ENCODE measurements at regions not wholly inside any gene's neighbourhood (a gene's known extent, or its start where the extent isn't known, plus 50 kb on each side); places are given as distances from the start of the nearest gene placed in this dataset.
"Not testable (repeated sequence)": the region's sequence is repeated elsewhere in the genome, so short reads cannot be mapped to it uniquely, and the experiment has no call there.

DNA sequence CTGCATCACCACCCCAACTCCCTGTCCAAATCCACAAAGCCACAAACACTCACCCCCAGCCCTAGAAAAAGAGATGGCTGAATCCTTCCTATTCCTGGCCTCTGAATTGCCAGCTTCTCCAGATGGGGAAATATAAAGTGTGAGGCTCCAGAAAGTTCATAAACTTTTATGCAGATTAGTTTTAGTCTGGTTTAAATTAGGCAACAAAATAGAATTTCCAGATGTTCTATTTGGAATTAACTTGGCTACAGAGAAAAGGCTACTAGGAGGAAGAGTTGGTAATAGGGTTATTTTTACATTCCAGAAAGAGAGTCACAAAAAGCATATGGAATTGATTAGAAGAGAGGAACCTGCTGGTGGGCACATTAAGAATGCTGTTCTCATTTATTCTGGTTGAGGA, 56.0 kb downstream of the EN1 start:
- DNase-seq (ENCODE audit: low read depth in 2 of 2), result no peak

DNA sequence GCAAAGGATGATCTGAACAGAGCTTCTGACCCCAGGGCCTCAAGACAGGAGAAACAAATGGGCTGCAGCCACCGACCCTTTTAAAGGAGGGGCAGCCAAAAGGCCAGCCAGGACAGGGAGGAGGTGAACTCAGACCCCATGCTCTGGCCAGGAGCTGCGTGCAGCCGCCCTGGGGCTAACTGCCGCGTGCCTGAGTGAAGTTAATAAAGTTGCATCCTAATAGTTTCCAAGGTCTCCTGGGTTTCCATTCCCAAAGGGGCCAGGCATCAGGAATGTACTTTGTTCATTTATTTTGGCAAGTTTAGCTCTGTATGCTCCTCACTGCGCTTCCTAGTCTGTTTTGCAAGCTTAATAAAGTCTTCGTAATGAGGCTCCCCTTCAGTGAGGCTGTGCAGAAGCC, 60.7 kb downstream of the EN1 start:
- DNase-seq (ENCODE audit: low read depth in 2 of 2), result no peak

DNA sequence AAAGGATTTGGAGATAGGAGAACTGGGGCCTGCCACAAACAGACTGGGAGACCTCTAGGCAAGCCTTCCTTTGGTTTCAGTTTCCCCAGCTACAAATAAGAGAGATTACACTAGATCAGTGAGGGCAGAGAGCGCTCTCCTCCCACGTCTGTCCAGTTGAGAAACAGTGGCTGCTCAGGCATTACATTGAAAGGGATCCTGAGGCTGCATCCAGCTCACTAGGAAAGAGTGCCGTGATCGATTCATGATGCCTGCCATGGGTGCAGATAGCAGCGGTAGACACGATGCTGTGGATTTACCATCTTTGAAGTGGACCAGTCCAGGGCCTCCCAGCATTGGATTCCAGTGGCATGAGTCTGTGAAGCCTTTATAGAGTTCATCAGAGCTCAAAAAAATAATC, 62.6 kb downstream of the EN1 start:
- DNase-seq (ENCODE audit: low read depth in 2 of 2), result no peak

DNA sequence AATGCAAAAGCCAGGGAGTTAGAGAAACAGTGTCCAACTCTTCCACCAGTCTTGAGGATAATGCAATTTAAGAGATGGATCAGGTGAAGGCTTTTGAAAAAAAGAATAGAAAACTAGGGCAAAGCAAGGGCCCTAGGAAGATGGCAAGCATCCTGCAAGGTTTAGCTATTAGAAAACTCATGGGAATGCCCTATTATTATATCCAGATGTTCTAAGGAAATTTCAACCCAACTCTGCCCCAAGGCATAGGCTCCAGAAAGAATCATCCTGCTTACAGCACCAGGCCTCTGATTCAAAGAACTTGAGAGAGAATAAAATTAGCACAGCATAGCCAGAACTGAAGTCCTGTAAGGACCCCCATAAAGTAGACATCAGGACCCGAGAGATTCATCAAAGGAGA, 68.1 kb downstream of the EN1 start:
- no peak for DNase-seq (ENCODE audit: low read depth in 2 of 2)

DNA sequence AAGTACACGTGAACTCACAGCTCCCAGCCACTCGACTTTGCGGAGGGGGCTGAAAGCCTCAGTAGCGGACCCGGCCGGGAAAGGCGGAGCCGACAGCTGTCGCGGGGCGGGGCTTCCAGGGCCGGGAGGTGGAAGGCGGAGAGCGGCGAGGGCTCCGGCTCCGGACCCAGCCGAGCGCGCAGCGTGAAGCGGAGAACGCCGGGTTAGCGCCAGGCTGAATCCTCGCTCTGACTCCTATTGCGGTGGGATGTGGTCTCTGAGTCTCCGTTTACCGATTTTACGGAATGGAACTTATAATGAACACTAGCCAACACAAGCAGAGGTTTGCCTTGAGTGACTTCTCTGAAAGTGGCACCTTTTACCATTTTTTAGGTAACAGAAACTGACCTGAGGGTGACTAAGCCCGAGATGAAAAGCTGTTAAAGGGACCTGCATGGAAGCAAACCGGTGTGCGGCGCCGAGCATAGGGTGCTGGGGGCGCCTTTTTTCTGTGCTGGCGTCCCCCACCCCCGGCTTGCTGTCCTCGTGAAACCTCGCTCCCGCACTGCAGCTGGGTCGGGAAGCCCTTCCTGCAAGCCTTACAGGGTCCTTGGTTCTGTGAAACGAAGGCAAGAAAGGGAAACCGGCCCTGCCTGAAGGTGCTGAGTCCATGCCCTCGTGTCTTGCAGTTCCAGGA, 72.9 kb downstream of the EN1 start:
- DNase-seq (ENCODE audit: low read depth in 2 of 2), result peak in 1 of 2 donors; percentile 16

DNA sequence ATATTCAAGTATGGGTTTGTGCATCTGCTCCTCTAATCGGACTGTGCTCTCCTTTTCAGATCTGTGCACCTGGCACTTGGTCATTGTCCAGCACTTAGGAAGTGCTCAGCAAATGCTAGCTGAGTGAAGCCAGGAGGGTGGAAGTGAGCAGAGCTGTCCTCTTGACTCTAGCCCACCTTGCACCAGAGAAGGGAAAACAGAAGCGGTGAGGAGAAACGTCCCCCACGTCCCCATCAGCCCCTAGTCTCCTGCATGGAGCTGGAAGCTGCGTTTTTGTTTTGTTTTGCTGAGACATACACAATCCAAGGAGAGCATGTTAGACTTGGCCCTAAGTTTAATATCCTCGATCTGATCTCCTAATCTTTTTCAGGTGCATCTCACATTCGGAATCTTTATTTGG, 73.6 kb downstream of the EN1 start:
- no peak for DNase-seq (ENCODE audit: low read depth in 2 of 2)

DNA sequence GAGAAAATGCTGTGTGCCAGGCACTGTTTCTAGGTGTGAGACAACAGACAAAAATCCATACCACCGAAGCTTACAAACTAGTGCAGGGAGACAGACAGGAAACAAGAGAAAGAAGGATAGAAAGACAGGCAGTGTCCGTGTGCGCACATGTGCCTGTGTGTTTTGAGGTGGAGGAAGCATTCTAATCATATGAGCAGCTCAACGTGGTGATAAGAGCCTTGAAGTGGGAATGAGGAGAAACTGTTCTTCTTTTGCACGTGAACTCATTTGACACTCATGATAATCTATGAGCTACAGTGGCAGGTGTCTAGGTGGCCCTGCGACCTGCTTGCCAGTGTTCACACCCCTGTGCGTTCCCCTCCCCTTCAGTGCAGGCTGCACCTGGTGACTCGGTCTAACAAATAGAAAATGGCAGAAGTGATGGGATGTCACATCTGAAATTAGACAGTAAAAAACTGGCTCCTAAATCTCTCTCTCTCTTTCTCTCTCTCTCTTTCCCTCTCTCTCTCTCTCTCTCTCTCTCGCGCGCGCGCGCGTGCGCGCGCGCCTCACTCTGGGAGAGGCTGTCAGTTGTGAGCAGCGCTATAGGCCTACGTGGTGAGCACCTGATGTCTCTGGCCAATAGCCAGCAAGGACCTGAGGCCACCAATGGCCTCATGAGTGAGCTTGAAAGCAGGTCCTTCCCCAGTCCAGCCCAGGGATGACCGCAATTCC, 74.8 kb downstream of the EN1 start:
- DNase-seq (ENCODE audit: low read depth in 2 of 2), result no peak

DNA sequence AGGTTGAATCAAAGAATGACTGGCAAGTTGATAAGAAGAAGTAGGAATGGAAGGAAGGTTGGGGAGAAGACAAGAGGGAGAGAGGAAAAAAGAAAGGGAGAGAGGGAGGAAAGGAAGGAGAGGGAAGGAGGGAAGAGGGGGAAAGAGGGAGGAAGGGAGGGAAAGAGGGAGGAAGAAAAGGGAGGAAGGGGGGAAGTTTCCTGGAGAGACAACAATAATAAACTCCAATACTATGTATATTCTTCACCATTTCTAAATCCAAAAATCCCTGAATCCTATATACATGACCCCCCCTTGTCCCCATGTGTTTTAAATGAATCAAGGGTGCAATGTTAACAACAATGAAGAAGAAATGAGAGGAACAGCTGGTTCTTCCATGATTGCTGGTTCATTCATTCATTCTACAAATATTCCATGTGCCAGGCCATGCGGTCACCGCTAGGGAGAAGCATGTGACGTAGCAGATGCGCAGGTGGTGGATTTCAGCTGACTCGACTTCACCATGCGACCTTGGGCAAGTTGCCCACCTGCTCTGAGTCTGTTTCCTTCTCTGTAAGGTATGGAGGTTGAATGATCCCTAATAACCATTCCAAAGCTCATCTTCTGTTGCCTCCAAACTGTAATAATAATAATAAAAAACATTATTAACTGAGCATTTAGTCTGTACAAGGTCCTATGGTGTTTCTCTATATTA, 77.6 kb downstream of the EN1 start:
- DNase-seq (ENCODE audit: low read depth in 2 of 2), result no peak

DNA sequence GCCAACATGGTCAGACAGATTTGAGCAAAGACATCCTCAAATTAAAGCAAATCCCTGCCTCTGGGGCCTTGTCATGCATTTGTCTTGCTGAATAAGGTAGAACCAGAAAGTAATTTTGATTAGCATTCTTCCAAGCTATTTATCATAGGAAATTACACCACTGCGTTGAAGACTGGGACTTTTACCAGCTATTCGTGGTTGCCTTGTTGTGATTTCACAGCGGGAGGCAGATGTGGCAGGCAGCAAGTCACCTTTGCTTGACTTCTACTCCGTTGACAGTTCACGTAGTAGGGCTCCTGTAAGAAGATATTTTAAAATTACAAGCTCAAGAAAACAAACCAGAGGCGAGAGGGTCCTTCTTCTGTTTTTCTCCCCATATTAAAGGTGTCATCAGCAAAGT, 80.6 kb downstream of the EN1 start:
- DNase-seq (ENCODE audit: low read depth in 2 of 2), result no peak

DNA sequence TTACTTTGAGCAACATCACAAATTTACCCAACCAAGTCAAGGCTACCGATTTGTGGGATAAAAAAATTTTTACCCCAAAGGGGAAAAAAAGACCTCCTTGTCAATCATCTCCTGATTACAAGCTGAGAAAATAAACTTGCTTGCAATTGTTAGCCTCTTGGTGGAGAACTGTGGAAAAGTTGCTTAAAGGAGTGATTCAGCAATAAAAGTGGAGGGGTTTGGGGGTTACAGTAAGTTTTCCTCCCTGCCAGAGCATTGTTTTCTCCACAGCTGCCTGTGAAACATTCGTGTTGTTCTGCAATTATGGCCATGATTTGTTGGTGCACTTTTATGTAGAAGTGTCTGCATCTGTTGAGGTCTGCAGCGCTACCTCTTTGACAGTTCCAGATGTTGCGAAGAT, 82.6 kb downstream of the EN1 start:
- DNase-seq (ENCODE audit: low read depth in 2 of 2), result no peak

DNA sequence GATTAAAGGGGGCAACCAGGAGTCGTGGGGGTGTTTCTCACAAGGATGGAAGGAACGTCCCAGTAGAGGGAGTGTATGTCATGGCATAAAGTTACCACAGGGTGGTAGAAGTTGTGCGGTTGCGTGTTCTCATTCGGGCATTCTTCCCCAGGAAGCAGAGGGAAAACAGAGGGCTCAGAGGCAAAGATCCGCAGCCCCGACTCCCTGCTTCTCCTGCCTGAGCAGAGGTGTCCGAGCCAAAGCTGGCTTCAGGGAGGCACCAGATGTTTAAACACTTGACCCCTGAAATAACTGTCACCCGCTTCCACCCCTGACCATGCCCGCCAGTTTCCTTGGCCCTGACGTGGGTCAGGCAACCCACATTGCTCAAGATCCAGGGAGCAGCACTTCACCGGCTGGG, 83.7 kb downstream of the EN1 start:
- DNase-seq (ENCODE audit: low read depth in 2 of 2), result no peak

DNA sequence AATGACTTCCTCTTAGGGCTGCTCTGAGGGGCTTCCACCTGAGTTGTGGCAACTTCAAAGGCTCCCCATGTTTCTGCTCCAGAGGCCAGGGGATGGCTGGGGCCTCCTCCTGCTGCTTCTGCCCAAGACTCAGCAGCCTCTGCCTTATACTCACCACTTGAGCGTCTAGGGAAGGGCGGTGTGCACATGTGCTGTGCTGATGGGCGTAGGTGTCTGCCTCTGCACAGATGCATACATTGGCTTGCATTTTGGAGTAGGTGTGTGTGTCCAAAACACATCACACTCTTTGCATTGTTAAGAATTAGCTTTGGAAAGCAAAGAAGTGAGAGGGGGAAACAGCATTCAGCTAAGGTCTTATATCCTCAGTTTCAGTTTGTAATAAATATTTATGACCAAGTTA, 85.2 kb downstream of the EN1 start:
- no peak for DNase-seq (ENCODE audit: low read depth in 2 of 2)

DNA sequence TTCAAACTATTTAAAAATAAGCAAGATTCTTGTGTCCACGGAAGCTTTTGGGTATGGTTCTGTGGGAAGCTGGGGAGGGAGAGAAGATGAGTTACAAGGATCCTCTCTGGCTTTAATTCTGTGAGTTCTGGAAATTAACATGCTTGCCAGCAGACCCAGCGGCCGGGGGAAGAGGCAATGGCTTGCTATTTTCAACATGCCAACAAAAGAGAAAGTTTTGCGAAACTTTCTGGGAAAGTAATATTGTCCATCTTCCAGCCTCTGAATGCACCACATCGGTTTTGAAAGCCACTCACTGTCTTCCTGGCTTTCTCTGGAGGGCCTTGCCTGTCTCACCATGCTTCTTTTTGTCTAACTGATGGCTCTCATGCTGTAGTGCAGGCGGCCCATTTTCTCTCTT, 85.7 kb downstream of the EN1 start:
- no peak for DNase-seq (ENCODE audit: low read depth in 2 of 2)

DNA sequence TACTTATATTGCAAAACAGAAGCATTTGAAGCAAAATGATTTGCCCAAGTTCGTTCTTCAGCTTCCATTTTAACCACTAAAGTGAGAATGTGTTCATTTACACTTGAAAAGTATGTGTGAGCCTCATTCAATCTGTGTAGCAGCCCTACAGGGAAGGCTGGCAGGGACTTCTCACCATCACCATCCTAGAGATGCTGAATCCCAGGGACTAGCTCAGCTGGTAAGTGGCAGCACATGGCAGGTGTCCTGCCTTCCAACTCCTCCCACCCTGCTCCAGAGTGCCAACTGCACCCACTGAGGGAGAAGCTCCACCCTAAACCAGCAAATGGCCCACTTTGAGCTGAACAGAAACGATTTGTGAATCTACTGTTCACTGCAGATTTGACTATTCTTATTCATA, 91.5 kb downstream of the EN1 start:
- no peak for DNase-seq (ENCODE audit: low read depth in 2 of 2)

DNA sequence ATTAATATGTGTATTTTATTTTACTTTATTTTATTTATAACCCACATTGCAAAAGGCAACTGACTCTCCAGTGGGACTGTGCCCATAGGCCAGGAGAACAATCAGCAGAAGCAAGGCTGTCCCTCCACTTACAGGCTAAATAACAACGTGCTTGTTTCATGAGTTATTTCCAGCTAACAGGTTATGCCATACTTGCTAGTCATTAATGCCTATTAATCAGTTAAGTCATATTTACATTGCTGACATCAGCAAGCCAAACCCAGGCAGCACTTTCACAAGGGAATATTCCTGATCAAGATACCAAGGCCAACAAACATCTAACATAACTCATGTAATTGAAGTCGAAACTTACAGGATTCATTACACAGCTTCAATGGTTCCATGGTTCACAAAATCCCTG, 92.1 kb downstream of the EN1 start:
- DNase-seq (ENCODE audit: low read depth in 2 of 2), result no peak

DNA sequence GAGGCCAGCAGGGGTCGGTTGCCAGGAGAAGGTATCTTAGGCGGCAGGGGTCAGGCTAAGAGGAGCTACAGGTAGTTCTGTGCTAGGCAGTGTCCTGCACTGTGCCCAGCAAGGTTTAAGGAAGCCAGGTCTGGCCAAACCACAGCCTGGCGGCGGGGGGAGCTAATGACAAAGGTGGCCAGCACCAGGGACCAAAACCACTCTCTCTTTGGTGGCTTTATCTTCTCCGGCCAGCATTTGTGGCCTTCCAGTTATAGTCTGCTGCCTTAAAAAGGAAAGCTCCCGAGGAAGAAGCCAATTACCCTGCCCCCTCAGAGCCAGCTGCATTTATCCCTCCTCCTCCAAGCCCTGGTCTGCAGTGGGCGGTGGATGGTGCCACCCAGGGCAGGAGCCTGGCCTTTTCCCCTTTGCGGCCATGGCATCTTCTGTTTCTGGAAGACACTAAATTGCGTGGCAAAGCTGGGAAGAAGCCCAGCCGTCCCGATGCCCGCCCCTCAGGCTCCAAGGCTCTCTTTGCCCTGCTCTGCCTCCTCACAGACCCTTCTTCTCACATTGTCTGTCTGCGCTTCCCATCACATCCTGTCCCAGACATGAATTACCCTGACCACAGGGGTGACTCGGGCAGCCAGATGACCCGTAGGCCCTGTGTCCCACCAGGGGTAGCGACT, 94.6 kb downstream of the EN1 start:
- DNase-seq (ENCODE audit: low read depth in 2 of 2), result no peak

DNA sequence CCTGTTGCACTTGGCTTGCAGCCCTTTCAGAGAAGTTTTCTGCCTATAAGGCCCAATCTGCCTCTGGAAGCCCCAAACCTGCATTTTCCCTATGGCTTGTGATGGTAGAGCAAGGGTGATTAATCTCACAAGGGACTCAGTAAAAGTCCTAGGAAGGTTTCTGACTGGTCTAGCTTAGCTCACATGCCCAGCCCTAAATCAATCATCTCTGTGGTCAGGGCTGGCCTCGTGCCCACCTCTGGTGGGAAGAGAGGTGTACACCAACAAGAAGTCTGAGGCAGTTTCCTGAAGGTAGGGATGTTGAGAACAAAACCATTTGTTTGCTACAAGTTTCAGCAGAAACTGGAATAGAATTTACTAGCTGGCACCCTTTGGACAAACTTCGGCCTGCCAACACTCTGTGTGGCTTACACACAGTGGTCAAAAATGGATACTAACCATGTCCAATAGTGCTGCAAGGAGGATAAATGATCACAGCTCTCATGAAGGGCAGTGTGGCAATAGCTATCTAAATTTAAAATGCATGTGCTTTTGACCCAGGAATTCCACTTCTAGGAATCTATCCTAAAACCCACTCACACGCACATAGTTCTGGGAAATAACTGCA, 96.4 kb downstream of the EN1 start:
- peak in 1 of 2 donors; percentile 20 for DNase-seq (ENCODE audit: low read depth in 2 of 2)

DNA sequence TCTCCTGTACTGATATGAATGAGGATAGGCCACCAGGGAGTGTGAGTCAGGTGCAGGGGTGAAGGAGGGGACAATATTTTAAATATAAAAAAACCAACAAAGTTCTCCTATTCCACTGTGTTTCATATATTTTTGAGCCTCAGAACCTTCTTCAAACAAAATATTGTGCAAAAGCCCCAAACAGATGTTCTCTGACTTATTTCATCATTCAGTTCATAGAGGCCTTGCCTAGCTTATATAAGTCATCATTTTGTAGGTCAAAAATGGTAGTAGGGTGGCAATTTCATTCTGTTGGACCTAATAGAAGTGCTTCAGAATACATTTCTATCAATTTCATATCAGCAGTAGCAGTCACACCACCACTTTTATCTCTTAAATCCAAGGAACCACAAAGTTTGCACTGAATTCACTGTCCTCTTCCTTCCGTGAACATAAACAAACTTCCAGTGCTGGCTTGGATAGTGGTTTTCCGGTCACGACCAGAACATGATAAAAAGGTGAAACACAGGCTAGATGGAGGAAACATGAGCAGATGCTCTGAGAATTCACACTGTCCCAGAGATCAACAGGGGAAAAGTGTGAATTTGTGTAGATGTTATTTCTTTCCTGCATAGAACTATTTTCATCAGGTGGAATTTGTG, 99.1 kb downstream of the EN1 start:
- no peak for DNase-seq (ENCODE audit: low read depth in 2 of 2)

DNA sequence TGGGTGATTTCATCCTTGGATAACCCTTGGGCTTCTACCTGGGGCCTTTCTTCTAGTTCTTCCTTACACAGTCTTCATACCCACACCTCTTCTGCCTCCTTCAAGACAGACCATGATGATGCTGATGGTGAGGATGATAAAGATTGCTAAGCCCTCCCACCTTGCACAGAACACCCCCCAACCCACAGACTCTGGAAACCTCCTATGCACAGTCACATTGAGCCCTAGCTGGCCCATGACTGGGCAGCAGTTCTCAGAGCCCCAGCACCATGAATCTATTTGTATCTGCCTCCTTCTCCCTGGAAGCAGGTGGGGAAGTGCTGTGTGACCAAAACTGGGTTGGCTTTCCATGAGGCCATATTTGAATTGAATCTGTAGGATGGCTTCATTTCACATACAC, 99.8 kb downstream of the EN1 start:
- no peak for DNase-seq (ENCODE audit: low read depth in 2 of 2)

DNA sequence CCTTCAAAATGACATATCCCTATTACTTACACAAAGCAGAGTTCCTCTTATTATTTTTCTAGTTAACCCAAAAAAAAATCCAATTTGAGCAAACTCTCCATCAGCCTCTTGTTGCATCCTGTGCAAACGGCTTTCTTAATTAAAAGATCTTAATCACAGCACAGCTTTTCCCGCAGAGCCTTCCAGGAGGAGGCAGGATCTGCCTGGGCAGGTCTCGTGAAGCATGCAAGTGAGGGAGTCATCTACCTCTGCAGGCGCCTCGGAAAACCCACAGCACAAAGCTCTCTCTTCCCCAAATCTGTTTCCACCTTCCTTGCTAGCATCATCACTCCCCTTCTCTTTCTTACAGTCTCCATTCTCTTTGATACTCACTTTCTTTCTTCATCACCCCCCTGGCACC, 100.4 kb downstream of the EN1 start:
- no peak for DNase-seq (ENCODE audit: low read depth in 2 of 2)

DNA sequence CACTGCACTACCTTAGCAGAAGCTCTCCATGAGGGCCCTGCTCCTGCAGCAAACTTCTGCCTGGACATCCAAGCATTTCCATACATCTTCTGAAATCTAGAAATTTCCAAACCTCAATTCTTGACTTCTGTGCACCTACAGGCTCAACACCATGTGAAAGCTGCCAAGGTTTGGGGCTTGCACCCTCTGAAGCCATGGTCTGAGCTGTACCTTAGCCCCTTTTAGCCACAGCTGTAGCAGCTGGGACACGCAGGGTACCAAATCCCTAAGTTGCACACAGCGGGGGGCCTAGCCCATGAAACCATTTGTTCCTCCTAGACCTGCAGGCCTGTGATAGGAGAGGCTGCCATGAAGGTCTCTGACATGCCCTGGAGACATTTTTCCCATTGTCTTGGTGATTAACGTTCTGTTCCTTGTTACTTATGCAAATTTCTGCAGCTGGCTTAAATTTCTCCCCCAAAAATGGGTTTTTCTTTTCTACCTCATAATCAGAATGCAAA, 102.7 kb downstream of the EN1 start:
- not testable (repeated sequence) for DNase-seq (ENCODE audit: low read depth in 2 of 2)
